A549 (cell line): ENCODE measurements at regions not wholly inside any gene's neighbourhood (a gene's known extent, or its start where the extent isn't known, plus 50 kb on each side); places are given as distances from the start of the nearest gene placed in this dataset.

Source experiments
- ATAC-seq, 2 experiments: fragments of 200-7000 bp in 1 of 2; fragments of >200 bp in 1 of 2; cut with Nextera tagmentation in 1 of 2; cut with Tn5 transposase in 1 of 2; 3 replicates each; pipeline versions ENCODE4 v1.8.0 to v1.9.1; 2018 to 2020; ENCODE audit warnings: mild to moderate bottlenecking in 1 of 2, moderate library complexity in 1 of 2
- CTCF ChIA-PET: fragments of 300-600 bp; sonication (Branson Sonifier 250); formaldehyde crosslinking; extraction: SDS; loops from one replicate; lab custom pipeline; 2021; ENCODE audit warnings: antibody characterized with exemption, inconsistent platforms; lab: Yijun Ruan, JAX
- POLR2A ChIA-PET: fragments of 350-600 bp; formaldehyde crosslinking; extraction: SDS; loops from one replicate; lab custom pipeline; 2021; ENCODE audit warnings: antibody characterized with exemption, inconsistent platforms; lab: Yijun Ruan, JAX
- DNase-seq, 2 experiments: peaks; one replicate each; pipeline versions ENCODE4 v3.0.0 to v3.0.0-alpha.2; 2011 to 2016; ENCODE audit warnings: low read depth in 1 of 2, low spot score in 1 of 2
- FAIRE-seq: peaks from 2 replicates; lab custom pipeline; 2011; peaks lifted over from hg19 to GRCh38; lab: Jason Lieb, UNC
- H3K27ac ChIP-seq, 2 experiments: fragments of >200 bp; sonication (Bioruptor Twin); formaldehyde crosslinking; 3 replicates each; pipeline ENCODE4 v1.5.1; 2016 to 2017
- H3K4me1 ChIP-seq: fragments of >200 bp; sonication (Bioruptor Twin); formaldehyde crosslinking; 3 replicates; pipeline ENCODE4 v1.6.1; 2016
- H3K4me2 ChIP-seq: fragments of >200 bp; sonication (Bioruptor Twin); formaldehyde crosslinking; 3 replicates; pipeline ENCODE4 v1.6.1; 2016
- H3K4me3 ChIP-seq: fragments of >200 bp; sonication (Bioruptor Twin); formaldehyde crosslinking; 3 replicates; pipeline ENCODE4 v1.5.1; 2016
- H3K9me3 ChIP-seq: fragments of >200 bp; sonication (Bioruptor Twin); formaldehyde crosslinking; 3 replicates; pipeline ENCODE4 v1.6.1; 2016
- CBX2 ChIP-seq: fragments of 200-600 bp; sonication (generic); IDR thresholded peaks from 2 replicates; pipeline ENCODE4 v1.6.1; 2016; ENCODE audit warnings: low read depth, mild to moderate bottlenecking, borderline replicate concordance
- CBX8 ChIP-seq: fragments of 200-600 bp; sonication (generic); IDR thresholded peaks from 2 replicates; pipeline ENCODE4 v1.6.1; 2016
- CEBPB ChIP-seq, 2 experiments: fragments of >200 bp in 1 of 2; sonication (Bioruptor Twin) in 1 of 2; formaldehyde crosslinking in 1 of 2; IDR thresholded peaks; 2 replicates each; pipeline ENCODE4 v1.6.1; 2012 to 2016
- CTCF ChIP-seq: fragments of >200 bp; sonication (Bioruptor Twin); formaldehyde crosslinking; IDR thresholded peaks from 3 replicates; pipeline ENCODE4 v1.5.1; 2016
- ELK1 ChIP-seq: fragments of 150-350 bp; IDR thresholded peaks from 2 replicates; pipeline ENCODE4 v1.6.1; 2014; ENCODE audit warnings: low read depth, mild to moderate bottlenecking, low read length
- ESRRA ChIP-seq: fragments of 150-350 bp; IDR thresholded peaks from 2 replicates; pipeline ENCODE4 v1.6.1; 2014; ENCODE audit warnings: mild to moderate bottlenecking, low read length, borderline replicate concordance
- FOSL2 ChIP-seq, 2 experiments: fragments of 450-650 bp in 1 of 2; fragments of >200 bp in 1 of 2; sonication (Bioruptor Twin) in 1 of 2; formaldehyde crosslinking; IDR thresholded peaks; 2 replicates each; pipeline versions ENCODE4 v1.5.0 to v1.6.1; 2016 to 2020; ENCODE audit warnings: mild to moderate bottlenecking in 1 of 2, moderate library complexity in 1 of 2
- FOXS1 ChIP-seq: fragments of 250-450 bp; sonication (Bioruptor Pico); IDR thresholded peaks from 2 replicates; pipeline ENCODE4 v1.5.0; 2020; ENCODE audit warnings: mild to moderate bottlenecking, moderate library complexity
- GATA3 ChIP-seq: IDR thresholded peaks from 2 replicates; pipeline ENCODE4 v1.6.1; 2012; ENCODE audit warnings: borderline replicate concordance
- HDAC2 ChIP-seq: fragments of 200-600 bp; sonication (generic); IDR thresholded peaks from 2 replicates; pipeline ENCODE4 v1.6.1; 2016
- HMGXB4 ChIP-seq: fragments of 250-450 bp; sonication (Bioruptor Pico); IDR thresholded peaks from 2 replicates; pipeline ENCODE4 v1.5.0; 2021; ENCODE audit warnings: mild to moderate bottlenecking, moderate library complexity, borderline replicate concordance
- HOXB13 ChIP-seq: fragments of 250-450 bp; sonication (Bioruptor Pico); IDR thresholded peaks from 2 replicates; pipeline ENCODE4 v1.5.0; 2020; ENCODE audit warnings: low read depth, mild to moderate bottlenecking, moderate library complexity
- HOXB5 ChIP-seq: fragments of 250-450 bp; sonication (Bioruptor Pico); IDR thresholded peaks from 2 replicates; pipeline ENCODE4 v1.5.0; 2020; ENCODE audit warnings: mild to moderate bottlenecking, moderate library complexity
- JUNB ChIP-seq: fragments of >200 bp; sonication (Bioruptor Twin); formaldehyde crosslinking; IDR thresholded peaks from 2 replicates; pipeline ENCODE4 v1.6.1; 2016
- MAZ ChIP-seq: fragments of 150-350 bp; IDR thresholded peaks from 2 replicates; pipeline ENCODE4 v1.6.1; 2014; ENCODE audit warnings: antibody characterized with exemption, low read depth, low read length, borderline replicate concordance
- NFE2L2 ChIP-seq: fragments of 150-350 bp; conservative IDR thresholded peaks from 2 replicates; pipeline ENCODE4 v1.6.1; 2014; ENCODE audit warnings: low read length
- NR3C1 ChIP-seq: fragments of >200 bp; sonication (Bioruptor Twin); formaldehyde crosslinking; IDR thresholded peaks from 3 replicates; pipeline ENCODE4 v1.6.1; 2017
- PBX3 ChIP-seq: IDR thresholded peaks from 2 replicates; pipeline ENCODE4 v1.6.1; 2012
- RAD21 ChIP-seq, 2 experiments: fragments of >200 bp in 1 of 2; sonication (Bioruptor Twin) in 1 of 2; formaldehyde crosslinking in 1 of 2; IDR thresholded peaks in 1 of 2; conservative IDR thresholded peaks in 1 of 2; 2 replicates in 1 of 2; 3 replicates in 1 of 2; pipeline ENCODE4 v1.6.1; 2012 to 2018; ENCODE audit warnings: inconsistent platforms in 1 of 2
- RNF2 ChIP-seq: fragments of 200-600 bp; sonication (generic); IDR thresholded peaks from 2 replicates; pipeline ENCODE4 v1.6.1; 2016; ENCODE audit warnings: low read depth, mild to moderate bottlenecking, antibody characterized with exemption, moderate library complexity, borderline replicate concordance
- USF2 ChIP-seq: fragments of 450-650 bp; IDR thresholded peaks from 2 replicates; pipeline ENCODE4 v1.6.1; 2014; ENCODE audit warnings: antibody characterized with exemption
- ZNF302 ChIP-seq: fragments of 250-450 bp; sonication (Bioruptor Pico); IDR thresholded peaks from 2 replicates; pipeline ENCODE4 v1.9.0; 2021; ENCODE audit warnings: inconsistent platforms, mild to moderate bottlenecking, moderate library complexity
- WGBS: methylation state at CpG from one replicate; pipeline ENCODE4 v1.1.6; 2017; ENCODE audit errors: missing lambda C conversion rate; 5-methylcytosine and 5-hydroxymethylcytosine counted together

- ATAC-seq: no peak
- FAIRE-seq: no peak
- no peaks in the 10 kb centered on the region for H3K4me1 ChIP-seq
- DNase-seq: no peak
- H3K27ac ChIP-seq: no peak overlapping the region
- TF ChIP-seq CBX8: no peak
- ChIA-PET CTCF (interaction anchor here (0.9 to 2.2 kb wide), 2 partner anchors 8 to 19 kb away, joined by 4 read pairs; no protein-coding TSS in a partner anchor), POLR2A (no interaction called here)
- no peak overlapping the region for H3K4me2 ChIP-seq
- no peak overlapping the region for H3K4me3 ChIP-seq
- H3K9me3 ChIP-seq: peaks cover 3% of the 10 kb centered on the region; the same call in 1 of the 3 replicates
- 52% methylated on average over 8 of the region's 8 CpGs for WGBS
Measured at GRCh38 chr2:2648094-2648493, 317.0 kb upstream of the MYT1L start.

GRCh38 chr2:2647141-2647541, 316.1 kb upstream of the MYT1L start:
- WGBS: 37% methylated on average over 9 of the region's 9 CpGs
- ChIA-PET CTCF (interaction anchor here (2.2 kb wide), 1 partner anchor 20 kb away, joined by 4 read pairs; no protein-coding TSS in a partner anchor), POLR2A (no interaction called here)
- Histone ChIP-seq H3K9me3 (peaks cover 3% of the 10 kb centered on the region; the same call in 1 of the 3 replicates), H3K27ac (no peak overlapping the region), H3K4me1 (no peaks in the 10 kb centered on the region), H3K4me2 (no peak overlapping the region), H3K4me3 (no peak overlapping the region)
- FAIRE-seq (no peak), DNase-seq (no peak), ATAC-seq (no peak)
- TF ChIP-seq MAZ (no peak), NR3C1 (no peak), HMGXB4 (CRISPR knock-in tag) (no peak), FOSL2 (IDR thresholded peaks at IDR 0.05) (no peak), FOSL2 (CRISPR knock-in tag; IDR thresholded peaks at IDR 0.05) (no peak), FOXS1 (CRISPR knock-in tag) (no peak), USF2 (no peak), CTCF (no peak), GATA3 (no peak), JUNB (no peak), CBX2 (no peak), ELK1 (no peak), PBX3 (no peak), HDAC2 (no peak), HOXB5 (CRISPR knock-in tag) (no peak)

- no peak for FAIRE-seq
- CTCF ChIA-PET: no interaction called here
Measured at GRCh38 chr2:2646433-2647051, 315.5 kb upstream of the MYT1L start.

More at GRCh38 chr2:2646433-2647051, 315.5 kb upstream of the MYT1L start:
- Histone ChIP-seq H3K9me3 (peaks cover 3% of the 10 kb centered on the region; the same call in 1 of the 3 replicates), H3K27ac (no peak overlapping the region), H3K4me1 (no peaks in the 10 kb centered on the region), H3K4me2 (no peak overlapping the region), H3K4me3 (no peak overlapping the region)
- WGBS: 26% methylated on average over 8 of the region's 8 CpGs
- POLR2A ChIA-PET: no interaction called here
- no peak for ATAC-seq
- DNase-seq: no peak
- TF ChIP-seq RNF2: no peak
- TF ChIP-seq NR3C1: no peak
- TF ChIP-seq ZNF302 (CRISPR knock-in tag): no peak
- no peak for TF ChIP-seq RAD21 (conservative IDR thresholded peaks at IDR 0.05 in 1 of 2, IDR thresholded peaks at IDR 0.05 in 1 of 2)
- TF ChIP-seq NFE2L2: no peak
- TF ChIP-seq HOXB13 (CRISPR knock-in tag): no peak
- no peak for TF ChIP-seq ESRRA
- TF ChIP-seq GATA3: no peak
- no peak for TF ChIP-seq CEBPB (IDR thresholded peaks at IDR 0.05)
- TF ChIP-seq CBX2: no peak
- TF ChIP-seq PBX3: no peak
